Endodermal cell (in vitro differentiated cells): ENCODE measurements at regions not wholly inside any gene's neighbourhood (a gene's known extent, or its start where the extent isn't known, plus 50 kb on each side); places are given as distances from the start of the nearest gene placed in this dataset.

Experiments used
- DNase-seq: peaks from one replicate; pipeline ENCODE4 v3.0.0-alpha.2; 2017
- H3K27ac ChIP-seq: 2 replicates; pipeline ENCODE4 v1.5.1; 2013; ENCODE audit warnings: mild to moderate bottlenecking, low read depth, low read length, moderate library complexity
- H3K27me3 ChIP-seq: 2 replicates; pipeline ENCODE4 v1.6.1; 2013; ENCODE audit warnings: mild to moderate bottlenecking, low read length, moderate library complexity; ENCODE audit not compliant: insufficient read depth, control insufficient read depth, poor library complexity, severe bottlenecking
- H3K36me3 ChIP-seq: 2 replicates; pipeline ENCODE4 v1.7.0; 2013; ENCODE audit warnings: mild to moderate bottlenecking, low read length, moderate library complexity; ENCODE audit not compliant: control insufficient read depth, insufficient read depth
- H3K4me1 ChIP-seq: one replicate; pipeline ENCODE4 v1.7.0; 2013; ENCODE audit warnings: low read length; ENCODE audit not compliant: control insufficient read depth, insufficient read depth
- H3K4me3 ChIP-seq: 2 replicates; pipeline ENCODE4 v1.5.1; 2013; ENCODE audit warnings: mild to moderate bottlenecking, low read length, moderate library complexity
- H3K9ac ChIP-seq: 2 replicates; pipeline ENCODE4 v1.6.1; 2013; ENCODE audit warnings: mild to moderate bottlenecking, low read length, moderate library complexity; ENCODE audit not compliant: poor library complexity, severe bottlenecking; ENCODE audit errors: extremely low read depth
- H3K9me3 ChIP-seq: 2 replicates; pipeline ENCODE4 v1.6.1; 2013; ENCODE audit warnings: mild to moderate bottlenecking, low read length, moderate library complexity; ENCODE audit not compliant: control insufficient read depth
- H3K27ac Mint-ChIP-seq: 2 replicates; pipeline ENCODE4 v1.8.0; 2020; ENCODE audit warnings: mixed read lengths
- H3K27me3 Mint-ChIP-seq: 2 replicates; pipeline ENCODE4 v1.8.0; 2021; ENCODE audit warnings: mild to moderate bottlenecking, mixed read lengths; ENCODE audit not compliant: insufficient read depth
- H3K36me3 Mint-ChIP-seq: 2 replicates; pipeline ENCODE4 v1.8.0; 2020; ENCODE audit warnings: low read depth, mixed read lengths
- H3K4me1 Mint-ChIP-seq: 2 replicates; pipeline ENCODE4 v1.8.0; 2020; ENCODE audit warnings: mixed read lengths
- H3K4me3 Mint-ChIP-seq: 2 replicates; pipeline ENCODE4 v1.8.0; 2020; ENCODE audit warnings: mild to moderate bottlenecking, moderate library complexity, mixed read lengths
- H3K9me3 Mint-ChIP-seq: 2 replicates; pipeline ENCODE4 v1.8.0; 2020; ENCODE audit warnings: mild to moderate bottlenecking, mixed read lengths
- WGBS, 2 experiments: methylation state at CpG; one replicate each; pipeline versions ENCODE4 v1.1.5 to v1.1.7; 2013; ENCODE audit warnings: missing lambda C conversion rate in 2 of 2, mixed read lengths in 1 of 2; ENCODE audit not compliant: insufficient coverage in 1 of 2, insufficient read length in 1 of 2; 5-methylcytosine and 5-hydroxymethylcytosine counted together
- TF ChIP-seq, protein P1 (sequence below): fragments of 200-600 bp; sonication (generic); conservative IDR thresholded peaks from 2 replicates; pipeline ENCODE4 v1.5.0; 2021; ENCODE audit warnings: antibody characterized with exemption, mild to moderate bottlenecking

DNA sequence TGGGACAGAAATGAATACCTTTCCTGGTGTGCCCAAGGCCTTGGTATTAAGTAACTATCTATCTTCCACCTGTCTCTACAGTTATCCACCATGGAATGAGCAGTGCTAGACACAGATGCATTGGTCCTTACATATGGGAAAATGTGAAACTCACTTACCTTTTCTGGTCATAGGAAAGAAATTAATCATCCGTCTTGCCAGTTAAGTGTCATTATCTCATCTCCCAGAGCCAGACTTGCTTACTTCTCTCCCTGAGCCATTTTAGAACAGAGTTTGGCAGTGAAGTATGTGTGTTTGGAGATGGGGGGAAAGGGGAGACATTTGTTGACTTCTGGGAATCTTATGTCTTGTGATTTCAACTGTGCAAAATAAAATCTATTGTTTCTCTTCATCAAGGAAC, 1211.0 kb upstream of the CDH6 start:
- H3K27ac ChIP-seq, result no peak overlapping the region
- Mint-ChIP-seq H3K9me3 (no peaks in the 10 kb centered on the region), H3K27ac (no peak overlapping the region), H3K4me3 (no peak overlapping the region), H3K27me3 (no peaks in the 10 kb centered on the region), H3K36me3 (no peaks in the 10 kb centered on the region), H3K4me1 (peaks cover 8% of the 10 kb centered on the region)
- H3K9me3 ChIP-seq, result no peaks in the 10 kb centered on the region
- no peaks in the 10 kb centered on the region for H3K36me3 ChIP-seq
- 100% methylated on average over 1 of the region's 1 CpG for WGBS, 2 experiments
- H3K4me3 ChIP-seq, result no peak overlapping the region
- H3K9ac ChIP-seq, result no peak overlapping the region
- no peak for DNase-seq
- TF ChIP-seq, protein P1, sequence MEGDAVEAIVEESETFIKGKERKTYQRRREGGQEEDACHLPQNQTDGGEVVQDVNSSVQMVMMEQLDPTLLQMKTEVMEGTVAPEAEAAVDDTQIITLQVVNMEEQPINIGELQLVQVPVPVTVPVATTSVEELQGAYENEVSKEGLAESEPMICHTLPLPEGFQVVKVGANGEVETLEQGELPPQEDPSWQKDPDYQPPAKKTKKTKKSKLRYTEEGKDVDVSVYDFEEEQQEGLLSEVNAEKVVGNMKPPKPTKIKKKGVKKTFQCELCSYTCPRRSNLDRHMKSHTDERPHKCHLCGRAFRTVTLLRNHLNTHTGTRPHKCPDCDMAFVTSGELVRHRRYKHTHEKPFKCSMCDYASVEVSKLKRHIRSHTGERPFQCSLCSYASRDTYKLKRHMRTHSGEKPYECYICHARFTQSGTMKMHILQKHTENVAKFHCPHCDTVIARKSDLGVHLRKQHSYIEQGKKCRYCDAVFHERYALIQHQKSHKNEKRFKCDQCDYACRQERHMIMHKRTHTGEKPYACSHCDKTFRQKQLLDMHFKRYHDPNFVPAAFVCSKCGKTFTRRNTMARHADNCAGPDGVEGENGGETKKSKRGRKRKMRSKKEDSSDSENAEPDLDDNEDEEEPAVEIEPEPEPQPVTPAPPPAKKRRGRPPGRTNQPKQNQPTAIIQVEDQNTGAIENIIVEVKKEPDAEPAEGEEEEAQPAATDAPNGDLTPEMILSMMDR, result no peak
- no peaks in the 10 kb centered on the region for H3K27me3 ChIP-seq
- H3K4me1 ChIP-seq, result peaks cover 5% of the 10 kb centered on the region

- Histone ChIP-seq H3K4me3 (no peak overlapping the region), H3K9me3 (no peaks in the 10 kb centered on the region), H3K36me3 (no peaks in the 10 kb centered on the region), H3K27me3 (no peaks in the 10 kb centered on the region), H3K4me1 (no peaks in the 10 kb centered on the region), H3K9ac (no peak overlapping the region), H3K27ac (no peak overlapping the region)
- 93 to 96% methylated on average over 3 of the region's 3 CpGs for WGBS, 2 experiments
- no peaks in the 10 kb centered on the region for H3K9me3 Mint-ChIP-seq
- TF ChIP-seq, protein P1, result no peak
- H3K27me3 Mint-ChIP-seq, result no peaks in the 10 kb centered on the region
- no peak overlapping the region for H3K27ac Mint-ChIP-seq
- no peaks in the 10 kb centered on the region for H3K36me3 Mint-ChIP-seq
- H3K4me1 Mint-ChIP-seq, result no peaks in the 10 kb centered on the region
- H3K4me3 Mint-ChIP-seq, result no peak overlapping the region
- DNase-seq, result no peak
These were observed 1220.9 kb upstream of the CDH6 start for GRCh38 chr5:29972597-29972996.

GRCh38 chr5:29963956-29964355, 1229.5 kb upstream of the CDH6 start:
- H3K9me3 ChIP-seq, result no peaks in the 10 kb centered on the region
- no peak for DNase-seq
- WGBS, 2 experiments, result 70% methylated on average over 3 of the region's 3 CpGs; no CpG with 5 or more reads in 1 of the 2 experiments
- no peak overlapping the region for H3K4me3 ChIP-seq
- H3K4me1 ChIP-seq, result no peaks in the 10 kb centered on the region
- TF ChIP-seq, protein P1, result no peak
- H3K27ac Mint-ChIP-seq, result no peak overlapping the region
- H3K4me1 Mint-ChIP-seq, result no peaks in the 10 kb centered on the region
- no peak overlapping the region for H3K9ac ChIP-seq
- no peaks in the 10 kb centered on the region for H3K36me3 Mint-ChIP-seq
- no peaks in the 10 kb centered on the region for H3K27me3 ChIP-seq
- H3K36me3 ChIP-seq, result no peaks in the 10 kb centered on the region
- no peak overlapping the region for H3K27ac ChIP-seq
- no peaks in the 10 kb centered on the region for H3K27me3 Mint-ChIP-seq
- H3K4me3 Mint-ChIP-seq, result no peak overlapping the region
- no peaks in the 10 kb centered on the region for H3K9me3 Mint-ChIP-seq
